GM12878 (cell line): ENCODE measurements at regions not wholly inside any gene's neighbourhood (a gene's known extent, or its start where the extent isn't known, plus 50 kb on each side); places are given as distances from the start of the nearest gene placed in this dataset.

Source experiments
- ATAC-seq: fragments of 200-7000 bp; cut with Tn5 transposase; 3 replicates; pipeline ENCODE4 v1.9.1; 2020; ENCODE audit warnings: mild to moderate bottlenecking, moderate library complexity
- BruUV-seq: library from RNA; stranded (reverse); fragments of 400-500 nt; replicated peaks from 2 replicates; lab custom pipeline; 2021; lab: Mats Ljungman, UMichigan
- CTCF ChIA-PET: fragments of 300-600 bp; sonication (Branson Sonifier 250); formaldehyde crosslinking; extraction: SDS; loops from one replicate; lab custom pipeline; 2021; ENCODE audit warnings: inconsistent platforms; lab: Yijun Ruan, JAX
- POLR2A ChIA-PET: fragments of 350-600 bp; formaldehyde crosslinking; extraction: SDS; loops from one replicate; lab custom pipeline; 2021; ENCODE audit warnings: inconsistent platforms; lab: Charles Lee
- RAD21 ChIA-PET: fragments of 300-600 bp; sonication (Branson Sonifier 250); formaldehyde crosslinking; loops from one replicate; lab custom pipeline; 2023; ENCODE audit warnings: antibody characterized with exemption; ENCODE audit not compliant: unreplicated experiment; lab: Charles Lee
- SMC1A ChIA-PET: fragments of 300-600 bp; sonication (Branson Sonifier 250); formaldehyde crosslinking; loops from one replicate; lab custom pipeline; 2023; ENCODE audit not compliant: unreplicated experiment, uncharacterized antibody; lab: Charles Lee
- DNase-seq: peaks from one replicate; pipeline ENCODE4 v3.0.0-alpha.2; 2011; ENCODE audit warnings: low read depth, low spot score
- FAIRE-seq: peaks from 3 replicates; lab custom pipeline; 2011; peaks lifted over from hg19 to GRCh38; lab: Jason Lieb, UNC
- H2AFZ ChIP-seq: 2 replicates; pipeline ENCODE4 v1.6.0; 2011; ENCODE audit warnings: low read depth, low read length, control low read depth; ENCODE audit not compliant: control insufficient read depth
- H3K27ac ChIP-seq: 2 replicates; pipeline ENCODE4 v1.5.1; 2011; ENCODE audit warnings: control low read depth; ENCODE audit not compliant: control insufficient read depth, insufficient read depth
- H3K27me3 ChIP-seq, 2 experiments: replicated peaks in 1 of 2; 2 replicates each; pipeline versions ENCODE4 v1.6.0 to v1.6.1; 2011; ENCODE audit warnings: low read length in 1 of 2; ENCODE audit not compliant: control insufficient read depth in 2 of 2, insufficient read depth in 2 of 2
- H3K36me3 ChIP-seq, 2 experiments: 2 replicates each; pipeline ENCODE4 v1.5.1; 2011; ENCODE audit warnings: low read length in 1 of 2; ENCODE audit not compliant: control insufficient read depth in 2 of 2, insufficient read depth in 2 of 2
- H3K4me1 ChIP-seq: 2 replicates; pipeline ENCODE4 v1.6.1; 2011; ENCODE audit warnings: mild to moderate bottlenecking, low read length, moderate library complexity, mixed read lengths; ENCODE audit not compliant: control insufficient read depth, insufficient read depth
- H3K4me2 ChIP-seq: 2 replicates; pipeline ENCODE4 v1.6.0; 2011; ENCODE audit warnings: control low read depth; ENCODE audit not compliant: control insufficient read depth, insufficient read depth
- H3K4me3 ChIP-seq: fragments of 200-600 bp; sonication (generic); 2 replicates; pipeline ENCODE4 v1.5.1; 2016
- H3K79me2 ChIP-seq: 2 replicates; pipeline ENCODE4 v1.6.0; 2011; ENCODE audit warnings: low read length; ENCODE audit not compliant: control insufficient read depth, insufficient read depth
- H3K9ac ChIP-seq: 2 replicates; pipeline ENCODE4 v1.8.0; 2011; ENCODE audit warnings: low read length, control low read depth, mixed read lengths; ENCODE audit not compliant: control insufficient read depth, insufficient read depth
- H3K9me3 ChIP-seq: replicated peaks from 3 replicates; pipeline ENCODE4 v1.5.1; 2011; ENCODE audit warnings: mild to moderate bottlenecking, low read length; ENCODE audit not compliant: control insufficient read depth, insufficient read depth
- H4K20me1 ChIP-seq: 2 replicates; pipeline ENCODE4 v1.6.0; 2011; ENCODE audit not compliant: control insufficient read depth, insufficient read depth
- CHD1 ChIP-seq: IDR thresholded peaks from 2 replicates; pipeline ENCODE4 v1.6.1; 2012; ENCODE audit warnings: low read depth, low read length, improper control_type of control experiment
- CREM ChIP-seq: IDR thresholded peaks from 2 replicates; pipeline ENCODE4 v1.6.1; 2014; ENCODE audit warnings: antibody characterized with exemption, low read depth
- FOXM1 ChIP-seq: IDR thresholded peaks from 2 replicates; pipeline ENCODE4 v1.6.1; 2012; ENCODE audit warnings: low read depth, mild to moderate bottlenecking, inconsistent platforms, low read length, moderate library complexity
- MEF2B ChIP-seq: fragments of 450-650 bp; IDR thresholded peaks from 2 replicates; pipeline ENCODE4 v1.6.1; 2018; ENCODE audit warnings: mild to moderate bottlenecking, moderate library complexity; ENCODE audit not compliant: partially characterized antibody, poor library complexity, severe bottlenecking
- SP1 ChIP-seq: IDR thresholded peaks from one replicate; pipeline ENCODE4 v1.6.1; 2011; ENCODE audit warnings: low read depth, low read length
- SREBF2 ChIP-seq: IDR thresholded peaks from 2 replicates; pipeline ENCODE4 v1.6.1; 2012; ENCODE audit warnings: mild to moderate bottlenecking, low read length
- WRNIP1 ChIP-seq: IDR thresholded peaks from 2 replicates; pipeline ENCODE4 v1.6.1; 2011; ENCODE audit warnings: low read depth, low read length, improper control_type of control experiment, borderline replicate concordance
- ZBTB4 ChIP-seq: fragments of 450-650 bp; formaldehyde crosslinking; IDR thresholded peaks from 2 replicates; pipeline ENCODE4 v1.4.0; 2022; ENCODE audit warnings: mild to moderate bottlenecking, moderate library complexity
- WGBS: methylation state at CpG from one replicate; pipeline ENCODE4 v1.1.6; 2016; ENCODE audit warnings: low lambda C conversion rate; ENCODE audit not compliant: insufficient replicate concordance, insufficient coverage; ENCODE audit errors: missing lambda C conversion rate; 5-methylcytosine and 5-hydroxymethylcytosine counted together
- in situ Hi-C: fragments of 300-500 bp; cut with MboI; formaldehyde crosslinking; loops from 9 replicates; pipeline ENCODE4 v1.14.3; 2018; ENCODE audit warnings: mixed read lengths
- intact Hi-C: fragments of 100-400 bp; cut with micrococcal nuclease; formaldehyde crosslinking; loops from one replicate; pipeline ENCODE4 v1.14.2; 2022; ENCODE audit not compliant: unreplicated experiment

- Histone ChIP-seq H3K27ac (no peak overlapping the region), H3K9me3 (no peaks in the 10 kb centered on the region), H3K79me2 (no peaks in the 10 kb centered on the region), H3K4me3 (no peak overlapping the region), H4K20me1 (no peaks in the 10 kb centered on the region), H3K27me3 (no peaks in the 10 kb centered on the region), H3K4me2 (no peak overlapping the region), H3K4me1 (no peaks in the 10 kb centered on the region), H2AFZ (no peak overlapping the region), H3K9ac (no peak overlapping the region), H3K36me3 (no peaks in the 10 kb centered on the region)
- SMC1A ChIA-PET = no interaction called here
- no peak for DNase-seq
- ATAC-seq = no peak
- in situ Hi-C loops (no loop called here), intact Hi-C loops (no loop called here)
- POLR2A ChIA-PET = no interaction called here
- no peak for FAIRE-seq
- CTCF ChIA-PET = no interaction called here
- RAD21 ChIA-PET = no interaction called here
- BruUV-seq = no TSS peak
- TF ChIP-seq SREBF2 (no peak), CHD1 (no peak), MEF2B (no peak), ZBTB4 (CRISPR knock-in tag) (no peak)
- WGBS = 0% methylated on average over 1 of the region's 1 CpG
Observed at GRCh38 chr7:53500076-53500475, 464.6 kb downstream of the POM121L12 start.

GRCh38 chr7:53504914-53505313 lies 469.5 kb downstream of the POM121L12 start:
- TF ChIP-seq FOXM1 (no peak), WRNIP1 (no peak), SP1 (no peak), CREM (no peak)
- Histone ChIP-seq H3K36me3 (no peaks in the 10 kb centered on the region), H3K27ac (no peak overlapping the region), H3K9me3 (no peaks in the 10 kb centered on the region), H4K20me1 (no peaks in the 10 kb centered on the region), H3K9ac (no peak overlapping the region), H3K4me1 (no peaks in the 10 kb centered on the region), H3K4me3 (no peak overlapping the region), H2AFZ (no peak overlapping the region), H3K27me3 (no peaks in the 10 kb centered on the region), H3K79me2 (no peaks in the 10 kb centered on the region), H3K4me2 (no peak overlapping the region)
- in situ Hi-C loops (no loop called here), intact Hi-C loops (no loop called here)
- POLR2A ChIA-PET = no interaction called here
- no TSS peak for BruUV-seq
- CTCF ChIA-PET = no interaction called here
- WGBS = 20% methylated on average over 3 of the region's 3 CpGs
- RAD21 ChIA-PET = no interaction called here
- FAIRE-seq = no peak
- ATAC-seq = no peak
- DNase-seq = no peak
- SMC1A ChIA-PET = no interaction called here
